Suprapubic skin (tissue), 4 donors: ENCODE measurements at regions not wholly inside any gene's neighbourhood (a gene's known extent, or its start where the extent isn't known, plus 50 kb on each side); places are given as distances from the start of the nearest gene placed in this dataset.

Source experiments
- DNase-seq, 2 donors: peaks; one replicate each; pipeline ENCODE4 v3.0.0-alpha.2; 2019; ENCODE audit warnings: low spot score in 2 of 2
- H3K27ac ChIP-seq: fragments of 200-600 bp; sonication (generic); one replicate; pipeline ENCODE4 v1.5.1; 2019
- H3K27me3 ChIP-seq: fragments of 200-600 bp; sonication (generic); one replicate; pipeline ENCODE4 v1.5.1; 2019
- H3K36me3 ChIP-seq: fragments of 200-600 bp; sonication (generic); one replicate; pipeline ENCODE4 v1.5.1; 2019
- H3K4me1 ChIP-seq: fragments of 200-600 bp; sonication (generic); one replicate; pipeline ENCODE4 v1.5.1; 2019
- H3K4me3 ChIP-seq: fragments of 200-600 bp; sonication (generic); one replicate; pipeline ENCODE4 v1.5.1; 2019; ENCODE audit warnings: mild to moderate bottlenecking
- H3K9me3 ChIP-seq: fragments of 200-600 bp; sonication (generic); one replicate; pipeline ENCODE4 v1.5.1; 2019
- EP300 ChIP-seq: sonication (generic); formaldehyde crosslinking; IDR thresholded peaks from one replicate; pipeline ENCODE4 v1.6.1; 2017; ENCODE audit warnings: antibody characterized with exemption
- POLR2A ChIP-seq, 2 donors: fragments of 450-650 bp; IDR thresholded peaks; one replicate each; pipeline ENCODE4 v1.6.1; 2017; ENCODE audit warnings: antibody characterized with exemption in 2 of 2, mild to moderate bottlenecking in 2 of 2, moderate library complexity in 2 of 2
- POLR2AphosphoS5 ChIP-seq, 3 donors: sonication (generic); formaldehyde crosslinking; IDR thresholded peaks; one replicate each; pipeline ENCODE4 v1.6.1; 2017; ENCODE audit warnings: antibody characterized with exemption in 3 of 3
- WGBS: methylation state at CpG from one replicate; pipeline ENCODE4 v1.1.5; 2018; 5-methylcytosine and 5-hydroxymethylcytosine counted together
- TF ChIP-seq, protein P1 (sequence below), 2 donors: fragments of 200-600 bp in 1 of 2; fragments of 450-650 bp in 1 of 2; sonication (generic) in 1 of 2; IDR thresholded peaks; one replicate each; pipeline ENCODE4 v1.5.1; 2016 to 2019; ENCODE audit warnings: antibody characterized with exemption in 2 of 2, mild to moderate bottlenecking in 1 of 2, moderate library complexity in 1 of 2

DNA sequence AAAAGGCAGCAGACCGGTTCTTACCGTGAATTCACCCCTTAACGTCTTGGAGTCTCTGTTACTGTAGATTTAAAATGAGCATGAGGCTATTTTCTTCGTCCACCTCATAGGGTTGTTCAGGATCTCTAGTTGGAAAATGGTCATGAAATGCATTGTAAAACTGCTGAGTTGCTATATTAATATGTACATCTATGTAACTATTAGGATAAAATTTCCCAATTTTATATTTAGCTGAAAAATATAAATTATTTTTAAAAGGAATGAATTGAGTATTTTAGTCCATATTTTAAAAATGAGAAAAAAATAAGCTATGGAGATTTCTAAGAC lies 272.7 kb downstream of the ALG10B start:
- WGBS: 67% methylated on average over 4 of the region's 4 CpGs
- DNase-seq: no peak

DNA sequence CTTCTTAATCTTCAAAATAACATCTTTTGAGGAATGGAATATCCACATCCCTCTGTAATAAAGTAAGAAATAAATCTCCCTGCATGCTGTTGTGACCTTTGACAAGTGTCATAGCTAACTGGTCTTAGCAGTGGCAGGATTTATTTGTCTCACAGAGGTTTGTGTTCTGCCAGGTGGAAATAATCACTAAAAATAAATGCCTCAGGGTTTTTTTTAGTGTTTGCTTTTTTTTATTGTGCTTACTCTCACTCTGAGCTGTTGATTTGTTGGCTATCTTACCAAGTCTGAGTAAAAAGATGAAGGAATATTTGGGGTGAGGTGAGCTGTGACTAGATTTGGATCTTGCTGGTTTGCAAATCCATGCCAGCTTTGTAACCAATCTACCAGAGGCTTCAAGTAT lies 285.4 kb downstream of the ALG10B start:
- TF ChIP-seq EP300: no peak
- no peak for TF ChIP-seq POLR2AphosphoS5 (IDR thresholded peaks at IDR 0.05)
- TF ChIP-seq POLR2A (IDR thresholded peaks at IDR 0.05): no peak
- TF ChIP-seq, protein P1, sequence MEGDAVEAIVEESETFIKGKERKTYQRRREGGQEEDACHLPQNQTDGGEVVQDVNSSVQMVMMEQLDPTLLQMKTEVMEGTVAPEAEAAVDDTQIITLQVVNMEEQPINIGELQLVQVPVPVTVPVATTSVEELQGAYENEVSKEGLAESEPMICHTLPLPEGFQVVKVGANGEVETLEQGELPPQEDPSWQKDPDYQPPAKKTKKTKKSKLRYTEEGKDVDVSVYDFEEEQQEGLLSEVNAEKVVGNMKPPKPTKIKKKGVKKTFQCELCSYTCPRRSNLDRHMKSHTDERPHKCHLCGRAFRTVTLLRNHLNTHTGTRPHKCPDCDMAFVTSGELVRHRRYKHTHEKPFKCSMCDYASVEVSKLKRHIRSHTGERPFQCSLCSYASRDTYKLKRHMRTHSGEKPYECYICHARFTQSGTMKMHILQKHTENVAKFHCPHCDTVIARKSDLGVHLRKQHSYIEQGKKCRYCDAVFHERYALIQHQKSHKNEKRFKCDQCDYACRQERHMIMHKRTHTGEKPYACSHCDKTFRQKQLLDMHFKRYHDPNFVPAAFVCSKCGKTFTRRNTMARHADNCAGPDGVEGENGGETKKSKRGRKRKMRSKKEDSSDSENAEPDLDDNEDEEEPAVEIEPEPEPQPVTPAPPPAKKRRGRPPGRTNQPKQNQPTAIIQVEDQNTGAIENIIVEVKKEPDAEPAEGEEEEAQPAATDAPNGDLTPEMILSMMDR (IDR thresholded peaks at IDR 0.05): no peak
- no peak overlapping the region for H3K27ac ChIP-seq

More for the DNA sequence above, 272.7 kb downstream of the ALG10B start:
- no peak overlapping the region for H3K4me3 ChIP-seq
- no peaks in the 10 kb centered on the region for H3K4me1 ChIP-seq
- no peaks in the 10 kb centered on the region for H3K27me3 ChIP-seq
- H3K9me3 ChIP-seq: no peaks in the 10 kb centered on the region
- no peaks in the 10 kb centered on the region for H3K36me3 ChIP-seq
- H3K27ac ChIP-seq: no peak overlapping the region
- no peak for TF ChIP-seq POLR2AphosphoS5 (IDR thresholded peaks at IDR 0.05)
- TF ChIP-seq POLR2A (IDR thresholded peaks at IDR 0.05): no peak

More for the DNA sequence above, 285.4 kb downstream of the ALG10B start:
- Histone ChIP-seq H3K9me3 (no peaks in the 10 kb centered on the region), H3K36me3 (no peaks in the 10 kb centered on the region), H3K4me1 (no peaks in the 10 kb centered on the region), H3K4me3 (no peak overlapping the region), H3K27me3 (no peaks in the 10 kb centered on the region)
- DNase-seq: no peak
